ENCODE measurements at regions not wholly inside any gene's neighbourhood (a gene's known extent, or its start where the extent isn't known, plus 50 kb on each side); places are given as distances from the start of the nearest gene placed in this dataset.
"Not testable (repeated sequence)": the region's sequence is repeated elsewhere in the genome, so short reads cannot be mapped to it uniquely, and the experiment has no call there.

DNA sequence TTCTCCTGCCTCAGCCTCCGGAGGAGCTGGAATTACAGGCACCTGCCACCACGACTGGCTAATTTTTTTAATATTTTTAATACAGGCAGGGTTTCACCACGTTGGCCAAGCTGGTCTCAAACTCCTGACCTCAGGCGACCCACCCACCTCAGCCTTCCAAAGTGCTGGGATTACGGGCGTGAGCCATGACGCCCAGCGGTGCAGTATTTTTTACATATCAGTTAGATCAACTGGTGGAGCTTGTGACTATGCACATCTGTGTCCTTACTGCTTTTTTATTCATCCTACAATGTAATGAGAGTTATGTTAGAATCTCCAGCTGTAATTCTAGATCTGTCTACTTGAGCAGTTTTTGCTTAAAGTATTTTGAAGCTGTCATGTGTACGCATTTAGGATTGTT is 2919.5 kb upstream of the OR11H1 start:
- TF ChIP-seq, protein P1, sequence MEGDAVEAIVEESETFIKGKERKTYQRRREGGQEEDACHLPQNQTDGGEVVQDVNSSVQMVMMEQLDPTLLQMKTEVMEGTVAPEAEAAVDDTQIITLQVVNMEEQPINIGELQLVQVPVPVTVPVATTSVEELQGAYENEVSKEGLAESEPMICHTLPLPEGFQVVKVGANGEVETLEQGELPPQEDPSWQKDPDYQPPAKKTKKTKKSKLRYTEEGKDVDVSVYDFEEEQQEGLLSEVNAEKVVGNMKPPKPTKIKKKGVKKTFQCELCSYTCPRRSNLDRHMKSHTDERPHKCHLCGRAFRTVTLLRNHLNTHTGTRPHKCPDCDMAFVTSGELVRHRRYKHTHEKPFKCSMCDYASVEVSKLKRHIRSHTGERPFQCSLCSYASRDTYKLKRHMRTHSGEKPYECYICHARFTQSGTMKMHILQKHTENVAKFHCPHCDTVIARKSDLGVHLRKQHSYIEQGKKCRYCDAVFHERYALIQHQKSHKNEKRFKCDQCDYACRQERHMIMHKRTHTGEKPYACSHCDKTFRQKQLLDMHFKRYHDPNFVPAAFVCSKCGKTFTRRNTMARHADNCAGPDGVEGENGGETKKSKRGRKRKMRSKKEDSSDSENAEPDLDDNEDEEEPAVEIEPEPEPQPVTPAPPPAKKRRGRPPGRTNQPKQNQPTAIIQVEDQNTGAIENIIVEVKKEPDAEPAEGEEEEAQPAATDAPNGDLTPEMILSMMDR (IDR thresholded peaks at IDR 0.05): not testable (repeated sequence)
- not testable (repeated sequence) for TF ChIP-seq POLR2A, POLR2AphosphoS5 (IDR thresholded peaks at IDR 0.05)

Measured in transverse colon (tissue), 4 donors.